Panc1 (cell line): ENCODE measurements at regions not wholly inside any gene's neighbourhood (a gene's known extent, or its start where the extent isn't known, plus 50 kb on each side); places are given as distances from the start of the nearest gene placed in this dataset.

ENCODE experiments used
- ATAC-seq: fragments of 200-7000 bp; cut with Tn5 transposase; 2 replicates; pipeline ENCODE4 v1.9.1; 2020; ENCODE audit warnings: mild to moderate bottlenecking, moderate library complexity
- BruUV-seq: library from RNA; stranded (reverse); fragments of 400-500 nt; replicated peaks from 2 replicates; lab custom pipeline; 2021; lab: Mats Ljungman, UMichigan
- CTCF ChIA-PET: fragments of 300-600 bp; sonication (Branson Sonifier 250); formaldehyde crosslinking; loops from one replicate; lab custom pipeline; 2022; ENCODE audit warnings: antibody characterized with exemption; lab: Charles Lee
- POLR2A ChIA-PET: fragments of 300-600 bp; sonication (Branson Sonifier 250); formaldehyde crosslinking; loops from one replicate; lab custom pipeline; 2022; ENCODE audit warnings: antibody characterized with exemption; lab: Charles Lee
- DNase-seq: peaks from one replicate; pipeline ENCODE4 v3.0.0-alpha.2; 2010; ENCODE audit warnings: low read depth, low spot score
- H3K27ac ChIP-seq: 2 replicates; pipeline ENCODE4 v1.5.1; 2011; ENCODE audit warnings: mild to moderate bottlenecking, low read length, inconsistent platforms
- H3K27me3 ChIP-seq: fragments of 200-500 bp; sonication (Bioruptor generic); 2 replicates; pipeline ENCODE4 v1.6.0; 2014; ENCODE audit warnings: low read length, inconsistent platforms; ENCODE audit not compliant: control insufficient read depth, insufficient read depth
- H3K36me3 ChIP-seq: fragments of 200-500 bp; sonication (Bioruptor generic); 2 replicates; pipeline ENCODE4 v1.5.1; 2014; ENCODE audit warnings: inconsistent platforms, mild to moderate bottlenecking, low read length, moderate library complexity; ENCODE audit not compliant: control insufficient read depth, insufficient read depth
- H3K4me1 ChIP-seq: 2 replicates; pipeline ENCODE4 v1.5.1; 2011; ENCODE audit warnings: inconsistent platforms, mild to moderate bottlenecking, low read length, moderate library complexity; ENCODE audit not compliant: control insufficient read depth, insufficient read depth
- H3K4me3 ChIP-seq, 2 experiments: 2 replicates each; pipeline ENCODE4 v1.5.1; 2011 to 2012; ENCODE audit warnings: low read depth in 2 of 2, low read length in 2 of 2, mild to moderate bottlenecking in 2 of 2, inconsistent platforms in 1 of 2, moderate library complexity in 1 of 2
- H3K9me3 ChIP-seq: fragments of 200-500 bp; sonication (Bioruptor generic); 2 replicates; pipeline ENCODE4 v1.5.1; 2014; ENCODE audit warnings: low read depth, mild to moderate bottlenecking, inconsistent platforms, low read length, moderate library complexity; ENCODE audit not compliant: control insufficient read depth, insufficient read depth
- CTCF ChIP-seq: fragments of 450-650 bp; IDR thresholded peaks from 2 replicates; pipeline ENCODE4 v1.5.1; 2017; ENCODE audit warnings: mild to moderate bottlenecking
- POLR2AphosphoS5 ChIP-seq: IDR thresholded peaks from 2 replicates; pipeline ENCODE4 v1.6.1; 2012; ENCODE audit warnings: mild to moderate bottlenecking, low read depth, low read length, moderate library complexity
- SIN3A ChIP-seq: IDR thresholded peaks from 2 replicates; pipeline ENCODE4 v1.6.1; 2012; ENCODE audit warnings: low read depth, mild to moderate bottlenecking, low read length, moderate library complexity, borderline replicate concordance; ENCODE audit not compliant: insufficient read depth
- TCF7L2 ChIP-seq: IDR thresholded peaks from 2 replicates; pipeline ENCODE4 v1.6.1; 2011; ENCODE audit warnings: mild to moderate bottlenecking, low read depth, low read length, inconsistent platforms
- in situ Hi-C: cut with HindIII; loops from 2 replicates; pipeline ENCODE4 v1.10.0; 2016; ENCODE audit warnings: low sequenced_read_pairs, low pct_unique_long_range_greater_than_20kb
- intact Hi-C: fragments of 100-400 bp; cut with micrococcal nuclease; formaldehyde crosslinking; loops from one replicate; pipeline ENCODE4 v1.10.0; 2022; ENCODE audit not compliant: unreplicated experiment
- TF ChIP-seq, protein P1 (sequence below), 2 experiments: IDR thresholded peaks; 2 replicates each; pipeline ENCODE4 v1.6.1; 2011 to 2012; ENCODE audit warnings: low read depth in 2 of 2, control low read depth in 1 of 2, low read length in 1 of 2, mild to moderate bottlenecking in 1 of 2, moderate library complexity in 1 of 2; ENCODE audit not compliant: insufficient read depth in 1 of 2

DNA sequence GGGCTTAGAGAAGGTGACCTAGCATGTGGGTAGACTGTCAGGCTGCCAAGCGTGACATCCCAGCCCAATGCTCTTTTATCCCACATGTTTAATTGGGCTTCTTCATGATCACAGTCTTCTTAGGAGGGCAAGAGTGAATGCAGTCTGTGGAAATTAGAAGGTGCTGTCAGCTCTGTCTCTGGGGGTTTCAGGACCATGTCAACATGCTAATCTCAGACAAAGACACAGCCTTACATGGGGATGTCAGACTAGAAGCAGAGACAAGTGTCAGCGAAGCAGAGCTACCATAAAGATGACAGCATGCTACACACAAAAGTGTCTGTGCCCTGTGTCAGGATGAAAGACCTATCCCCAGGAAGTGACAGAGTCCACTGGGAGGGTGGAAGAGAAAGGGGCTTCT, 120.1 kb upstream of the SLC25A36 start:
- Histone ChIP-seq H3K4me3 (no peak overlapping the region), H3K27me3 (no peaks in the 10 kb centered on the region), H3K27ac (no peak overlapping the region), H3K36me3 (no peaks in the 10 kb centered on the region), H3K4me1 (no peaks in the 10 kb centered on the region), H3K9me3 (no peaks in the 10 kb centered on the region)
- in situ Hi-C loops = no loop called here
- ChIA-PET CTCF (no interaction called here), POLR2A (no interaction called here)
- DNase-seq (no peak), ATAC-seq (no peak)
- TF ChIP-seq CTCF (no peak), POLR2AphosphoS5 (no peak), SIN3A (no peak), TCF7L2 (no peak)
- TF ChIP-seq, protein P1, sequence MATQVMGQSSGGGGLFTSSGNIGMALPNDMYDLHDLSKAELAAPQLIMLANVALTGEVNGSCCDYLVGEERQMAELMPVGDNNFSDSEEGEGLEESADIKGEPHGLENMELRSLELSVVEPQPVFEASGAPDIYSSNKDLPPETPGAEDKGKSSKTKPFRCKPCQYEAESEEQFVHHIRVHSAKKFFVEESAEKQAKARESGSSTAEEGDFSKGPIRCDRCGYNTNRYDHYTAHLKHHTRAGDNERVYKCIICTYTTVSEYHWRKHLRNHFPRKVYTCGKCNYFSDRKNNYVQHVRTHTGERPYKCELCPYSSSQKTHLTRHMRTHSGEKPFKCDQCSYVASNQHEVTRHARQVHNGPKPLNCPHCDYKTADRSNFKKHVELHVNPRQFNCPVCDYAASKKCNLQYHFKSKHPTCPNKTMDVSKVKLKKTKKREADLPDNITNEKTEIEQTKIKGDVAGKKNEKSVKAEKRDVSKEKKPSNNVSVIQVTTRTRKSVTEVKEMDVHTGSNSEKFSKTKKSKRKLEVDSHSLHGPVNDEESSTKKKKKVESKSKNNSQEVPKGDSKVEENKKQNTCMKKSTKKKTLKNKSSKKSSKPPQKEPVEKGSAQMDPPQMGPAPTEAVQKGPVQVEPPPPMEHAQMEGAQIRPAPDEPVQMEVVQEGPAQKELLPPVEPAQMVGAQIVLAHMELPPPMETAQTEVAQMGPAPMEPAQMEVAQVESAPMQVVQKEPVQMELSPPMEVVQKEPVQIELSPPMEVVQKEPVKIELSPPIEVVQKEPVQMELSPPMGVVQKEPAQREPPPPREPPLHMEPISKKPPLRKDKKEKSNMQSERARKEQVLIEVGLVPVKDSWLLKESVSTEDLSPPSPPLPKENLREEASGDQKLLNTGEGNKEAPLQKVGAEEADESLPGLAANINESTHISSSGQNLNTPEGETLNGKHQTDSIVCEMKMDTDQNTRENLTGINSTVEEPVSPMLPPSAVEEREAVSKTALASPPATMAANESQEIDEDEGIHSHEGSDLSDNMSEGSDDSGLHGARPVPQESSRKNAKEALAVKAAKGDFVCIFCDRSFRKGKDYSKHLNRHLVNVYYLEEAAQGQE (IDR thresholded peaks at IDR 0.05; ENCODE audit: insufficient read depth in 1 of 2, low read depth in 2 of 2, low read length in 1 of 2) = no peak
- intact Hi-C loops = no loop called here
- BruUV-seq = no TSS peak

DNA sequence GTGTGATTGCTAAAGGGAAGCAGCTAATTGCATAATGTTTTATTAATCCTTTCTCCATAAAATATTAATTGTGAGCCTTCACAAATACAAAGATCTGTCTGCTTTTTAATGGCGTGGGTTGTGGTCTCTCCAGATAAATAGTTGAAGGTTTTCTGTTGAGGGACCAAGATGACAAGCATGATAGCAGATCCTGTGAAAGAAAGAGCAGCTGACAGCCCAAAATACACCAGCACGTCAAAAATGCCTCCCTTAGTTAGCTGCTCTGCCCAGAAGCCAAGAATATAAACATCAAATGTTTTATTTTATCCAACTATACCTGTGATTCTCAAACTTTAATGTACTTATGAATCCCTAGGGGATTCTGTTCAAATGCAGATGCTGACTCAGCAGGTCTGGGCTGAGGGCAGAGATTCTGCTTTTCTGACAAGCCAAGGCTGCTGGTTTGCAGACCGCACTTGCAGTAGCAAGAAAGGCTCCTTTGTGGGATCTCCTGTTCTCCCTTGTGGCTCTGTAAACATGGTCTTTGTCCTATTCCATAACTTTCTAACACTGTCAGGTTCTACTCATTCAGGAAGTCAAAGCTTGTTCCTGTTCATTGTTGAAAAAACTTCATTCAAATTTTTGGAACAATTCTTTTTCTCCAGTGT, 119.1 kb upstream of the SLC25A36 start:
- Histone ChIP-seq H3K9me3 (no peaks in the 10 kb centered on the region), H3K27ac (no peak overlapping the region), H3K4me1 (no peaks in the 10 kb centered on the region), H3K4me3 (no peak overlapping the region), H3K27me3 (no peaks in the 10 kb centered on the region), H3K36me3 (no peaks in the 10 kb centered on the region)
- POLR2A ChIA-PET = no interaction called here
- intact Hi-C loops (no loop called here), in situ Hi-C loops (no loop called here)
- DNase-seq (no peak), ATAC-seq (no peak)
- TF ChIP-seq, protein P1 (IDR thresholded peaks at IDR 0.05; ENCODE audit: insufficient read depth in 1 of 2, low read depth in 2 of 2, low read length in 1 of 2) = no peak
- no peak for TF ChIP-seq POLR2AphosphoS5
- TF ChIP-seq CTCF = no peak
- no peak for TF ChIP-seq SIN3A
- TF ChIP-seq TCF7L2 = no peak
- BruUV-seq = no TSS peak
- CTCF ChIA-PET = no interaction called here
